Endothelial cell (in vitro differentiated cells): ENCODE measurements at regions not wholly inside any gene's neighbourhood (a gene's known extent, or its start where the extent isn't known, plus 50 kb on each side); places are given as distances from the start of the nearest gene placed in this dataset.
"Not testable (repeated sequence)": the region's sequence is repeated elsewhere in the genome, so short reads cannot be mapped to it uniquely, and the experiment has no call there.

Source experiments
- DNase-seq: peaks from one replicate; pipeline ENCODE4 v3.0.0; 2021; ENCODE audit warnings: low spot score
- H3K27ac Mint-ChIP-seq: one replicate; pipeline ENCODE4 v1.8.0; 2021; ENCODE audit warnings: mixed read lengths, inconsistent platforms; ENCODE audit not compliant: unreplicated experiment
- H3K27me3 Mint-ChIP-seq: one replicate; pipeline ENCODE4 v1.8.0; 2021; ENCODE audit warnings: mild to moderate bottlenecking, moderate library complexity, mixed read lengths, inconsistent platforms; ENCODE audit not compliant: unreplicated experiment
- H3K36me3 Mint-ChIP-seq: one replicate; pipeline ENCODE4 v1.8.0; 2021; ENCODE audit warnings: mild to moderate bottlenecking, low read depth, mixed read lengths, inconsistent platforms; ENCODE audit not compliant: unreplicated experiment
- H3K4me1 Mint-ChIP-seq: one replicate; pipeline ENCODE4 v1.8.0; 2021; ENCODE audit warnings: mild to moderate bottlenecking, mixed read lengths, inconsistent platforms; ENCODE audit not compliant: unreplicated experiment
- H3K4me3 Mint-ChIP-seq: one replicate; pipeline ENCODE4 v1.8.0; 2021; ENCODE audit warnings: mild to moderate bottlenecking, mixed read lengths, inconsistent platforms; ENCODE audit not compliant: unreplicated experiment
- H3K9me3 Mint-ChIP-seq: one replicate; pipeline ENCODE4 v1.8.0; 2021; ENCODE audit warnings: mixed read lengths, inconsistent platforms; ENCODE audit not compliant: unreplicated experiment
- CTCF ChIP-seq: fragments of 200-600 bp; sonication (generic); IDR thresholded peaks from one replicate; pipeline ENCODE4 v1.5.0; 2021; ENCODE audit warnings: antibody characterized with exemption; ENCODE audit not compliant: unreplicated experiment

- no peak overlapping the region for H3K27ac Mint-ChIP-seq
- no peaks in the 10 kb centered on the region for H3K9me3 Mint-ChIP-seq
- DNase-seq: no peak
- no peaks in the 10 kb centered on the region for H3K36me3 Mint-ChIP-seq
- H3K4me1 Mint-ChIP-seq: no peaks in the 10 kb centered on the region
- TF ChIP-seq CTCF: no peak
- H3K27me3 Mint-ChIP-seq: no peaks in the 10 kb centered on the region
- no peak overlapping the region for H3K4me3 Mint-ChIP-seq
Observed at GRCh38 chr5:162603443-162604070, 536.0 kb downstream of the GABRG2 start.

GRCh38 chr5:162607879-162608278 lies 540.3 kb downstream of the GABRG2 start:
- no peaks in the 10 kb centered on the region for H3K36me3 Mint-ChIP-seq
- peak; percentile 29 for TF ChIP-seq CTCF
- no peaks in the 10 kb centered on the region for H3K4me1 Mint-ChIP-seq
- no peak overlapping the region for H3K27ac Mint-ChIP-seq
- DNase-seq: no peak
- H3K9me3 Mint-ChIP-seq: peaks cover 4% of the 10 kb centered on the region
- no peak overlapping the region for H3K4me3 Mint-ChIP-seq
- H3K27me3 Mint-ChIP-seq: no peaks in the 10 kb centered on the region

GRCh38 chr5:162621726-162622263 lies 554.2 kb downstream of the GABRG2 start:
- not testable (repeated sequence) for H3K4me3 Mint-ChIP-seq, H3K27ac Mint-ChIP-seq, H3K27me3 Mint-ChIP-seq, H3K36me3 Mint-ChIP-seq, H3K9me3 Mint-ChIP-seq, DNase-seq, H3K4me1 Mint-ChIP-seq

GRCh38 chr5:162624110-162624509 lies 556.5 kb downstream of the GABRG2 start:
- Mint-ChIP-seq H3K4me3 (no peak overlapping the region), H3K9me3 (no peaks in the 10 kb centered on the region), H3K36me3 (peaks cover 2% of the 10 kb centered on the region), H3K27ac (no peak overlapping the region), H3K4me1 (no peaks in the 10 kb centered on the region), H3K27me3 (no peaks in the 10 kb centered on the region)
- TF ChIP-seq CTCF: no peak
- no peak for DNase-seq

- DNase-seq: no peak
- Mint-ChIP-seq H3K36me3 (peaks cover 7% of the 10 kb centered on the region), H3K4me1 (no peaks in the 10 kb centered on the region), H3K4me3 (no peak overlapping the region), H3K9me3 (peaks cover 18% of the 10 kb centered on the region), H3K27ac (no peak overlapping the region), H3K27me3 (peaks cover 2% of the 10 kb centered on the region)
- TF ChIP-seq CTCF: no peak
Observed at GRCh38 chr5:162637481-162637880, 569.9 kb downstream of the GABRG2 start.
